Stimulated activated naive CD8-positive, alpha-beta T cell treated with anti-CD3 and anti-CD28 coated beads, Interleukin-15, Interleukin-2, amounts not matched to agents 100 ng/mL and 50 ng/mL, for 24 hours (primary cell): ENCODE measurements at regions not wholly inside any gene's neighbourhood (a gene's known extent, or its start where the extent isn't known, plus 50 kb on each side); places are given as distances from the start of the nearest gene placed in this dataset.

Experiments used
- H3K27ac Mint-ChIP-seq: one replicate; pipeline ENCODE4 v1.8.0; 2021; ENCODE audit warnings: mild to moderate bottlenecking, mixed read lengths
- H3K27me3 Mint-ChIP-seq: one replicate; pipeline ENCODE4 v1.8.0; 2021; ENCODE audit warnings: mixed read lengths
- H3K36me3 Mint-ChIP-seq: one replicate; pipeline ENCODE4 v1.8.0; 2021; ENCODE audit warnings: low read depth, mixed read lengths
- H3K4me1 Mint-ChIP-seq: one replicate; pipeline ENCODE4 v1.8.0; 2021; ENCODE audit warnings: low read depth, mixed read lengths
- H3K4me3 Mint-ChIP-seq: one replicate; pipeline ENCODE4 v1.8.0; 2021; ENCODE audit warnings: mild to moderate bottlenecking, mixed read lengths
- H3K9me3 Mint-ChIP-seq: one replicate; pipeline ENCODE4 v1.8.0; 2021; ENCODE audit warnings: mixed read lengths

DNA sequence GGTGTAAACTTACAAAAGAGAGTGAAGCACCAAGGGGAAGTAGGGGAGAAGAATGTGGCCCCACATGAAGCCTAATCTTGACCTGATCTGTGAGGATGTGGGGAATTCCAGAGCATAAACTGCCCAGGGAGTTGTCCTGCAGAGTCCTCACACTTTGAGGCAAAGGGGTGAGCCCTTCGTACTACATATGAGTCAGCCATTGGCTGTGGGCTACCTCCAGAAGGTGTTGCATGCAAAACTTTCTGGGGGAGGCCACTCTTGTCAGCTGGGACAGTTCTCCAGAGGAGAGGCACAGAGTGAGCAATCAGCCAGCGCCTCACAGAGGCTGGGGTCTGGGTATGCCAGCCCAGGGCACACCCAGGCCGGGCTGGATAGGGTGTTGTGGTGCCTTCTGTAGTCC is 98.1 kb upstream of the NMUR2 start:
- Mint-ChIP-seq H3K36me3 (no peaks in the 10 kb centered on the region), H3K4me1 (no peaks in the 10 kb centered on the region), H3K27me3 (peaks cover 16% of the 10 kb centered on the region), H3K9me3 (no peaks in the 10 kb centered on the region), H3K4me3 (no peak overlapping the region), H3K27ac (no peak overlapping the region)

DNA sequence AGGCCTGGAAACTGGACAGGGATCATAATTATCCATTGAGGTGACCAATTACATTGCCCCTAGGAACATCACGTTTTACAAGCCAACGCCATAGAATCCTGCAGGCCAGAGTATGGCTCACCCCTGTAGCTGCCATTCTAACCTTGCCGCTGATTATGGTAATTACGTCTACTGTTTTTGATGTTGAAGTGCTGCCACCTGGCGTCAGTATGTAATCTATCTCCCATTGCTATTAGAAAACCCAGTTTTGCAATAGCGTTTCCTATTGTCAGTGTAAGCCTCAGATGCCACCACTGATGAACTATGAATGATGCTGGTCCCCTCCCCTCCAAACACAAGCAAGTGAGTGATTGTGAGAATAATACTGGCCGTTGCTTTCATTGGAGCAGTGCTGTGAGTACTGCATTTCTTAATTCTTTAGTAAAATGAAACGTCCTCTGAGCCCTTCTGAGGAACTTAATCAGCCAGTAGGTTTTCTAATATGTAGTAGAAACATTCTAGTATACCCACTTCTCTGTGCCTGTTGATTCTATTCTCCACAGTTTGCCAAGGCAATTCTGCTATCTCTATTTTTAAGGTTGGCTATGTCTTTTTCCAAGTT is 100.5 kb upstream of the NMUR2 start:
- Mint-ChIP-seq H3K4me1 (no peaks in the 10 kb centered on the region), H3K4me3 (no peak overlapping the region), H3K27ac (no peak overlapping the region), H3K36me3 (no peaks in the 10 kb centered on the region), H3K27me3 (peaks cover 21% of the 10 kb centered on the region), H3K9me3 (no peaks in the 10 kb centered on the region)

- H3K27ac Mint-ChIP-seq: no peak overlapping the region
- no peaks in the 10 kb centered on the region for H3K9me3 Mint-ChIP-seq
- no peaks in the 10 kb centered on the region for H3K4me1 Mint-ChIP-seq
Measured at GRCh38 chr5:152511120-152511519, 106.0 kb upstream of the NMUR2 start.

GRCh38 chr5:152511531-152512132 is 106.6 kb upstream of the NMUR2 start:
- H3K4me3 Mint-ChIP-seq: no peak overlapping the region
- H3K4me1 Mint-ChIP-seq: no peaks in the 10 kb centered on the region
- peaks cover 25% of the 10 kb centered on the region for H3K27me3 Mint-ChIP-seq
- no peak overlapping the region for H3K27ac Mint-ChIP-seq
- H3K36me3 Mint-ChIP-seq: no peaks in the 10 kb centered on the region
- no peaks in the 10 kb centered on the region for H3K9me3 Mint-ChIP-seq

More at GRCh38 chr5:152511120-152511519, 106.0 kb upstream of the NMUR2 start:
- Mint-ChIP-seq H3K4me3 (no peak overlapping the region), H3K36me3 (no peaks in the 10 kb centered on the region), H3K27me3 (peaks cover 26% of the 10 kb centered on the region)

DNA sequence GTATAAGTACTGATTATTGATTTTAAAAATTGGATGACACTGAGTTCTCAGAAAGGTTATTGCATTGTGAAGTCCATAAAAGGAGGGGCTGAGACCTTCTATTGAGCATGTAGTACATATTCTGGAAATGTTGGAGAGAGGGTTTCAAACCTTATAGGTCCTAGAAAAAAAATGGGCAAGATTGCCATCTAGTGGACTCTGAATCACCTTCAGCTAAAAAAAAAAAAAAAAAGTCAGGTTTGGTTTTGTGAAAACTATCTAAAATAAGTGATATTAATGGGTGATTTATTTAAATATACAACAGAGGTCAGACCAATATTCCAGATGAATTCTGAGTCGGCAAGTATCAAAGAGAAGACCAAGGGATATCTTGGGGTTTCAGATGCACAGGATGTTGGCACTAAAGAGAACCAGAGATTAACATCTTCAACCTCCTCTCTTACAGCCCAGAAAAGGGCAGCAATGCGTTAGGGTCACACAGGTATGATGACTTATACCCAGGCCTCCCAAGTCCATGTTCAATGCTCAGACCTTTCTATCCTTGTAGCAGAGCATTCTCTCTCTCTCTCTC is 109.8 kb upstream of the NMUR2 start:
- peaks cover 25% of the 10 kb centered on the region for H3K27me3 Mint-ChIP-seq

GRCh38 chr5:152523964-152524363 is 118.9 kb upstream of the NMUR2 start:
- Mint-ChIP-seq H3K4me1 (peaks cover 11% of the 10 kb centered on the region), H3K27me3 (peaks cover 4% of the 10 kb centered on the region)

More for the DNA sequence above, 109.8 kb upstream of the NMUR2 start:
- Mint-ChIP-seq H3K4me1 (no peaks in the 10 kb centered on the region), H3K36me3 (no peaks in the 10 kb centered on the region), H3K4me3 (no peak overlapping the region), H3K9me3 (no peaks in the 10 kb centered on the region), H3K27ac (no peak overlapping the region)

DNA sequence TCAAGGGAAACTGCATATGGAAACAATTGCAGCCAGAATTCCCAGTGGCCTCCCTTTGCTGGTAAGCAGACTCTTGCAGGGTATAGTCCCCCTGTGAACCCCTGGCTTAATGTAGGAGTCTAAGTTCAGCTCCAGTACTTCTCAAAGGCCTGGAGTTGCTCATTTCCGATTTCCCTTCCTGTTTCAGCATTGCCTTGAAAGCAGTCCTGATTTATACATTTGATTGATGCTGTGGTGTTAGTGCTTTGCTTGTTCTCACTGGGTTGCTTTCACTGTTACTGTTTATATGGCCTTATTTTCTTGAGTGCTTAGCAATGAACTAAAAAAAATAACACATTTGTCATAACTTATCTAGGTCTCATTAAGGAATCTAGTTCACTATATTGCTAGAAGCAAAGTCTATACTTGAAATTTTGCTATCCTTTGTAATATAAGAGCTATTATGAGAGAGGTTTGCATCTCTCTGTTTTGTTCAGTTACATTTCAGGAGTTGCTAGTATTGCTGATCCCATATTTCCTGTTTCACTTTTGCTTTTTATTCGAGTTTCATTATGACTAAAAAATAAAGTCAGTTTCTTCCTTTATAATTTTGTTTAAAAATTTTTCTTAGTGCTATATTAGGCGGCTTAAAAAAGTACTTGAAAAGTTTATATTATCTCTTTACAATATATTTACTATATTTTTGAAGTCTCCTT is 122.4 kb upstream of the NMUR2 start:
- Mint-ChIP-seq H3K4me1 (peaks cover 11% of the 10 kb centered on the region), H3K27ac (peak overlapping the region; percentile 55), H3K36me3 (no peaks in the 10 kb centered on the region), H3K9me3 (no peaks in the 10 kb centered on the region), H3K4me3 (no peak overlapping the region), H3K27me3 (no peaks in the 10 kb centered on the region)

More at GRCh38 chr5:152523964-152524363, 118.9 kb upstream of the NMUR2 start:
- Mint-ChIP-seq H3K9me3 (no peaks in the 10 kb centered on the region), H3K4me3 (no peak overlapping the region), H3K27ac (no peak overlapping the region), H3K36me3 (no peaks in the 10 kb centered on the region)

DNA sequence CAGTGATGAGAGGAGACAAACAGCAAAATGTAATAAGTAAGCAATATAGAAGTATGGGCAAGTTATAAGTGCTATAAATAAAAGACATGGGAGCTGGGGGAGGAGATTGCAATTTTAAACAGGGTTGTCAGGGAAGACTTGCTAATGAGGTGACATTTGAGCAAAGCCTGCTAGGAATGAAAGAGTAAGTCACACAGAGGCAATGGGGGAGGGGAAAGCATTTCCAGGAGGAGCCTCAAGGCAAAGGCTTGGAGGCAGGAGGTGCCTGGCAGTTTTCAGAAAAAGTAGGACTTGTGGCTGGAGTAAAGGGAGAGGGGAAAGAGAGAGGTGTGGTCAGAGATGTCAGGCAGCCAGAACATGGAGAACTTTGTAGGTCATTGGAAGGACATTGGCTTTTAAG is 124.4 kb upstream of the NMUR2 start:
- Mint-ChIP-seq H3K27ac (no peak overlapping the region), H3K9me3 (no peaks in the 10 kb centered on the region), H3K4me1 (peaks cover 7% of the 10 kb centered on the region), H3K36me3 (no peaks in the 10 kb centered on the region), H3K4me3 (no peak overlapping the region), H3K27me3 (peaks cover 2% of the 10 kb centered on the region)

DNA sequence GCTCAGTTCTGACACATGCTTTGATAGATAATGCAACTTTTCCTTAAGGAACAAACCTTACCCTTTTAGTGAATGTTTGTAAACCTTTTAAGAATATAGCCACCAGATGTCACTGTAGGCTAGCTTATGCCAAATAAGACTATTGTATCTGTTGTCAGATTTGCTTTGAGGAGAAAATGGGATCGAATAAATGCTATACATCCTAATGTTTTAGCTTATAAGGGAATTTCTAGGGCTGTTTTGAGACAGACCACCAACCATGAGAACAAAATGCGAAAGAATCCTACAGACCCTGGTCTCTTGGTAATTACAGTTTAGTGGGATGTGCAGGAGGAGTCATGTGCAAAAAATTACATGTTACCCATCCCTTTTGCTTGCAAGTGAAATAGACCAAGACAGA is 127.6 kb upstream of the NMUR2 start:
- H3K4me3 Mint-ChIP-seq: no peak overlapping the region
- H3K9me3 Mint-ChIP-seq: no peaks in the 10 kb centered on the region
- peaks cover 8% of the 10 kb centered on the region for H3K27me3 Mint-ChIP-seq
- no peaks in the 10 kb centered on the region for H3K36me3 Mint-ChIP-seq
- H3K27ac Mint-ChIP-seq: no peak overlapping the region
- no peaks in the 10 kb centered on the region for H3K4me1 Mint-ChIP-seq

- H3K27me3 Mint-ChIP-seq: peaks cover 9% of the 10 kb centered on the region
- H3K9me3 Mint-ChIP-seq: no peaks in the 10 kb centered on the region
- no peak overlapping the region for H3K4me3 Mint-ChIP-seq
- H3K27ac Mint-ChIP-seq: no peak overlapping the region
- no peaks in the 10 kb centered on the region for H3K4me1 Mint-ChIP-seq
- H3K36me3 Mint-ChIP-seq: no peaks in the 10 kb centered on the region
Measured at GRCh38 chr5:152534641-152535040, 129.6 kb upstream of the NMUR2 start.

GRCh38 chr5:152542741-152543140 is 137.7 kb upstream of the NMUR2 start:
- H3K27me3 Mint-ChIP-seq: peaks cover 14% of the 10 kb centered on the region
- no peaks in the 10 kb centered on the region for H3K36me3 Mint-ChIP-seq
- H3K4me3 Mint-ChIP-seq: no peak overlapping the region
- H3K9me3 Mint-ChIP-seq: no peaks in the 10 kb centered on the region
- H3K4me1 Mint-ChIP-seq: no peaks in the 10 kb centered on the region
- no peak overlapping the region for H3K27ac Mint-ChIP-seq

- peaks cover 8% of the 10 kb centered on the region for H3K27me3 Mint-ChIP-seq
- H3K4me1 Mint-ChIP-seq: no peaks in the 10 kb centered on the region
- no peak overlapping the region for H3K27ac Mint-ChIP-seq
- H3K9me3 Mint-ChIP-seq: no peaks in the 10 kb centered on the region
- H3K4me3 Mint-ChIP-seq: no peak overlapping the region
- H3K36me3 Mint-ChIP-seq: no peaks in the 10 kb centered on the region
Measured at GRCh38 chr5:152546493-152546892, 141.4 kb upstream of the NMUR2 start.

GRCh38 chr5:152547202-152547601 is 142.1 kb upstream of the NMUR2 start:
- H3K4me3 Mint-ChIP-seq: no peak overlapping the region
- no peaks in the 10 kb centered on the region for H3K9me3 Mint-ChIP-seq
- H3K27ac Mint-ChIP-seq: no peak overlapping the region
- no peaks in the 10 kb centered on the region for H3K4me1 Mint-ChIP-seq
- H3K36me3 Mint-ChIP-seq: no peaks in the 10 kb centered on the region
- peaks cover 5% of the 10 kb centered on the region for H3K27me3 Mint-ChIP-seq

- Mint-ChIP-seq H3K9me3 (no peaks in the 10 kb centered on the region), H3K4me3 (no peak overlapping the region), H3K36me3 (no peaks in the 10 kb centered on the region), H3K27me3 (no peaks in the 10 kb centered on the region), H3K4me1 (no peaks in the 10 kb centered on the region), H3K27ac (no peak overlapping the region)
Measured at GRCh38 chr5:152549709-152550108, 144.6 kb upstream of the NMUR2 start.

DNA sequence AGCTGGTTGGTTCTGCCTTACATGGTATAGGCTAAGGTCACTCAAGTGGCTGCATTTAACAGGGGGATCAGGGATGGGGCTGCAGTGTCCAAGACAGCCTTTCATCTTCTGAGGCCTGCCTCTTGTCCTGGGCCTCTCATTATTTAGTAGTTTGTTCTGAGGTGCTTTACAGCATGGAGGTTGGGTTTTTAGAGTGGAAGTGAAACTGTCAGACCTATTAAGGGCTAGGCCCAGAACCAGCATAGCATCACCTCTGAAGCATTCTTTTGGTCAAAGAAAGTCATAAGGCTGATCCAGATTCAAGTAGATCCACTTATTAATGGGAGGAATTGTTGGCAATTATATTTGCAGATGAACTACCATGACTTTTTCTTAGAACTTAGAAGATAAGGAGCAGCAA is 146.0 kb upstream of the NMUR2 start:
- Mint-ChIP-seq H3K36me3 (no peaks in the 10 kb centered on the region), H3K27me3 (no peaks in the 10 kb centered on the region), H3K4me3 (no peak overlapping the region), H3K4me1 (no peaks in the 10 kb centered on the region), H3K27ac (no peak overlapping the region), H3K9me3 (no peaks in the 10 kb centered on the region)
